ENCODE measurements at regions not wholly inside any gene's neighbourhood (a gene's known extent, or its start where the extent isn't known, plus 50 kb on each side); places are given as distances from the start of the nearest gene placed in this dataset.

- FAIRE-seq = no peak
- DNase-seq (ENCODE audit: low read depth, low spot score) = no peak
- H3K9ac ChIP-seq (replicated peaks; ENCODE audit: extremely low read depth, insufficient read depth, low read length) = no peak overlapping the region
- no peak overlapping the region for H3K4me3 ChIP-seq (replicated peaks in 1 of 3; ENCODE audit: insufficient read depth in 1 of 3, low read depth in 1 of 3, low read length in 3 of 3)
- TF ChIP-seq POLR2A (IDR thresholded peaks at IDR 0.05; ENCODE audit: low read depth, low read length) = no peak
- TF ChIP-seq MYC (IDR thresholded peaks at IDR 0.05; ENCODE audit: low read depth, low read length) = no peak
- TF ChIP-seq, protein P1, sequence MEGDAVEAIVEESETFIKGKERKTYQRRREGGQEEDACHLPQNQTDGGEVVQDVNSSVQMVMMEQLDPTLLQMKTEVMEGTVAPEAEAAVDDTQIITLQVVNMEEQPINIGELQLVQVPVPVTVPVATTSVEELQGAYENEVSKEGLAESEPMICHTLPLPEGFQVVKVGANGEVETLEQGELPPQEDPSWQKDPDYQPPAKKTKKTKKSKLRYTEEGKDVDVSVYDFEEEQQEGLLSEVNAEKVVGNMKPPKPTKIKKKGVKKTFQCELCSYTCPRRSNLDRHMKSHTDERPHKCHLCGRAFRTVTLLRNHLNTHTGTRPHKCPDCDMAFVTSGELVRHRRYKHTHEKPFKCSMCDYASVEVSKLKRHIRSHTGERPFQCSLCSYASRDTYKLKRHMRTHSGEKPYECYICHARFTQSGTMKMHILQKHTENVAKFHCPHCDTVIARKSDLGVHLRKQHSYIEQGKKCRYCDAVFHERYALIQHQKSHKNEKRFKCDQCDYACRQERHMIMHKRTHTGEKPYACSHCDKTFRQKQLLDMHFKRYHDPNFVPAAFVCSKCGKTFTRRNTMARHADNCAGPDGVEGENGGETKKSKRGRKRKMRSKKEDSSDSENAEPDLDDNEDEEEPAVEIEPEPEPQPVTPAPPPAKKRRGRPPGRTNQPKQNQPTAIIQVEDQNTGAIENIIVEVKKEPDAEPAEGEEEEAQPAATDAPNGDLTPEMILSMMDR (IDR thresholded peaks at IDR 0.05; ENCODE audit: extremely low read depth in 1 of 2, insufficient read depth in 1 of 2, low read depth in 1 of 2, low read length in 2 of 2) = no peak
- dilution Hi-C loops (cut with MboI; ENCODE audit: extremely low pct_ligation_motif_present, low sequenced_read_pairs) (no loop called here), intact Hi-C loops (cut with micrococcal nuclease) (no loop called here)
- no peaks in the 10 kb centered on the region for H3K9me1 ChIP-seq (replicated peaks; ENCODE audit: control insufficient read depth, extremely low read depth, insufficient read depth, low read length)
- no peak overlapping the region for H3K4me2 ChIP-seq (ENCODE audit: insufficient read depth, low read length)
- H3K79me2 ChIP-seq (ENCODE audit: control insufficient read depth, insufficient read depth, low read length) = no peaks in the 10 kb centered on the region
- H3K27me3 ChIP-seq (ENCODE audit: control insufficient read depth in 2 of 2, insufficient read depth in 2 of 2, low read length in 2 of 2) = no peaks in the 10 kb centered on the region
- no TSS peak for BruUV-seq (replicated peaks)
- no peaks in the 10 kb centered on the region for H3K9me3 ChIP-seq (replicated peaks; ENCODE audit: control insufficient read depth, insufficient read depth, low read length)
- ChIA-PET CTCF (no interaction called here), POLR2A (no interaction called here)
- H3K4me1 ChIP-seq (ENCODE audit: control insufficient read depth, extremely low read depth, insufficient read depth, low read length) = no peaks in the 10 kb centered on the region
- no peak overlapping the region for H2AFZ ChIP-seq (ENCODE audit: low read depth, low read length)
- no peaks in the 10 kb centered on the region for H4K20me1 ChIP-seq (replicated peaks; ENCODE audit: control insufficient read depth, extremely low read depth, insufficient read depth, low read length)
- no peak overlapping the region for H3K27ac ChIP-seq (ENCODE audit: insufficient read depth, low read depth, low read length)
- no peaks in the 10 kb centered on the region for H3K36me3 ChIP-seq (ENCODE audit: control insufficient read depth in 2 of 2, extremely low read depth in 1 of 2, insufficient read depth in 2 of 2, low read length in 2 of 2)
Observed at GRCh38 chrX:131703646-131704045, 159.8 kb downstream of the OR13H1 start.

GRCh38 chrX:131704136-131704695, 160.3 kb downstream of the OR13H1 start:
- H3K36me3 ChIP-seq (ENCODE audit: control insufficient read depth in 2 of 2, extremely low read depth in 1 of 2, insufficient read depth in 2 of 2, low read length in 2 of 2) = no peaks in the 10 kb centered on the region
- no peak for DNase-seq (ENCODE audit: low read depth, low spot score)
- no peaks in the 10 kb centered on the region for H3K79me2 ChIP-seq (ENCODE audit: control insufficient read depth, insufficient read depth, low read length)
- no TSS peak for BruUV-seq (replicated peaks)
- no peaks in the 10 kb centered on the region for H3K4me1 ChIP-seq (ENCODE audit: control insufficient read depth, extremely low read depth, insufficient read depth, low read length)
- no peaks in the 10 kb centered on the region for H3K9me3 ChIP-seq (replicated peaks; ENCODE audit: control insufficient read depth, insufficient read depth, low read length)
- H3K27ac ChIP-seq (ENCODE audit: insufficient read depth, low read depth, low read length) = no peak overlapping the region
- CTCF ChIA-PET = no interaction called here
- dilution Hi-C loops (cut with MboI; ENCODE audit: extremely low pct_ligation_motif_present, low sequenced_read_pairs) (no loop called here), intact Hi-C loops (cut with micrococcal nuclease) (no loop called here)
- POLR2A ChIA-PET = no interaction called here
- FAIRE-seq = no peak
- H3K9ac ChIP-seq (replicated peaks; ENCODE audit: extremely low read depth, insufficient read depth, low read length) = no peak overlapping the region
- no peaks in the 10 kb centered on the region for H3K27me3 ChIP-seq (ENCODE audit: control insufficient read depth in 2 of 2, insufficient read depth in 2 of 2, low read length in 2 of 2)
- no peak overlapping the region for H2AFZ ChIP-seq (ENCODE audit: low read depth, low read length)
- H3K4me2 ChIP-seq (ENCODE audit: insufficient read depth, low read length) = no peak overlapping the region
- TF ChIP-seq POLR2AphosphoS5 (IDR thresholded peaks at IDR 0.05; ENCODE audit: insufficient read depth, low read depth, low read length) = no peak
- TF ChIP-seq, protein P1 (IDR thresholded peaks at IDR 0.05; ENCODE audit: extremely low read depth in 1 of 2, insufficient read depth in 1 of 2, low read depth in 1 of 2, low read length in 2 of 2) = no peak
- no peak for TF ChIP-seq MAX (IDR thresholded peaks at IDR 0.05; ENCODE audit: insufficient read depth, insufficient read length)
- TF ChIP-seq GATA2 (IDR thresholded peaks at IDR 0.05; ENCODE audit: insufficient read depth, insufficient read length, low read depth, low read length) = no peak
- TF ChIP-seq FOS (IDR thresholded peaks at IDR 0.05; ENCODE audit: borderline replicate concordance, insufficient read depth, low read length) = no peak
- no peak for TF ChIP-seq MYC (IDR thresholded peaks at IDR 0.05; ENCODE audit: low read depth, low read length)
- no peak for TF ChIP-seq EZH2 (IDR thresholded peaks at IDR 0.05; ENCODE audit: borderline replicate concordance, low read depth, low read length, severe bottlenecking)
- no peak for TF ChIP-seq POLR2A (IDR thresholded peaks at IDR 0.05; ENCODE audit: low read depth, low read length)
- TF ChIP-seq JUN (IDR thresholded peaks at IDR 0.05; ENCODE audit: borderline replicate concordance, insufficient read depth, insufficient read length, low read depth) = no peak
- no peak overlapping the region for H3K4me3 ChIP-seq (replicated peaks in 1 of 3; ENCODE audit: insufficient read depth in 1 of 3, low read depth in 1 of 3, low read length in 3 of 3)
- H4K20me1 ChIP-seq (replicated peaks; ENCODE audit: control insufficient read depth, extremely low read depth, insufficient read depth, low read length) = no peaks in the 10 kb centered on the region
- no peaks in the 10 kb centered on the region for H3K9me1 ChIP-seq (replicated peaks; ENCODE audit: control insufficient read depth, extremely low read depth, insufficient read depth, low read length)

All from endothelial cell of umbilical vein (primary cell).